ENCODE measurements at regions not wholly inside any gene's neighbourhood (a gene's known extent, or its start where the extent isn't known, plus 50 kb on each side); places are given as distances from the start of the nearest gene placed in this dataset.

- no peak for DNase-seq
Measured at GRCh38 chr7:25638590-25639244, 410.4 kb upstream of the NPVF start.

- DNase-seq = no peak
Measured at GRCh38 chr7:25642849-25643248, 414.6 kb upstream of the NPVF start.

DNA sequence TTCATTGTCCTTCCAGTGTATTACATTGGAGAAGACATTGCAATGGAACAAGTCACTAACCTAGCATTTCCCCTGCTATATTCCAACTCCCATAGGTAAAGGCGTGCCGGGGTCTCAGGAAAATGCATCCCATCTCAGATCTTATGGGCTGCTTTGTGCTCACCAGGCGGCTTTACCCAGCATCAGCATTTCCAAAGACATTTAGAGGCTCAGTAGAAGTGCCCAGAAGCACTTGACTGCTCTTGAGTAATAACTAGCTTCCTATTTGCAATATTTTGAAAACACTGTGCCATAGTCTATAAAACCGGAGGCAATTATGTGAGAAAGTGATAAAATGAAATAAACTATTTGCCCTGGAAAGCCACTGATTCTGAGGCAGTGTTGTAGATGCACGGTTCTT, 415.0 kb upstream of the NPVF start:
- DNase-seq = no peak

- no peak for DNase-seq
Measured at GRCh38 chr7:25643770-25644394, 415.6 kb upstream of the NPVF start.

GRCh38 chr7:25646726-25647413, 418.6 kb upstream of the NPVF start:
- DNase-seq = no peak

- no peak for DNase-seq
Measured at GRCh38 chr7:25647872-25648271, 419.6 kb upstream of the NPVF start.

DNA sequence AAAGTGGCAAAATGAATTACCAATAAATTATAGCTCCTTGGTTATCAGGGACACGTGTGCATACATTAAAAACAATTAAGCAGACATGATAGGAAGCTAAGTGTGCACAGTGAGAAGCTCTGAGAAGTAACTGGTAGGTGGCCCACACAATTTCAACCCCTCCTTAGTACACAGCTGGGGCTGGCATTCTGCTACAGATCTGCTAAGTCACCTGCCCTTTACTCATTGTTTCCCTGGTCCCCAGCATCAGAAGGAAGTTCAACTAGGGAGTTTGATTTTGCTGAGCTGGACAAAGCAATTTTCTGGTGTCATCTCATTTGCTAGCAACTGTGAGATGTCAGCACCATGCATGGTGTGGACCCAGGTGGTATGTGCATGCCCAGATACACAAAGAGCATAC, 424.1 kb upstream of the NPVF start:
- no peak for DNase-seq

DNA sequence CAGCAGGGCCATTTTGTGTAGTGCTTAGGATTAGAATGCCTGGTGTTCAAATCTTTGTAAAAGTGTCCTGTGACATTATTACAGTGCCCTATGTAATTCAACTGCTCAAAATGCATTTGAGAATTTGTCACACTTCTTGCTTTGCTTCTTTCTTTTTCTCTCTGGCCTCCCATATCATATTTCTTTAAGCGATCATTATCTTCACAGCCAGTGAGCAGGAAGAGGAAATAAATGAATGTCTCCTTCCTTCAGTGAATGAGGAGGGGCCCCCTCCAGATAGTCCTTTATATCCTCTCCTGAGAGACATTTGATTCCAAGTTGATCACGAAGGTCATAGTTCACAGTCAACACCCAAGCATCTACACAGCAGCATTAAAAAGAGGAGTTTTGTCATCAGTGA, 425.1 kb upstream of the NPVF start:
- no peak for DNase-seq

- DNase-seq = no peak
Measured at GRCh38 chr7:25656071-25656470, 427.8 kb upstream of the NPVF start.

DNA sequence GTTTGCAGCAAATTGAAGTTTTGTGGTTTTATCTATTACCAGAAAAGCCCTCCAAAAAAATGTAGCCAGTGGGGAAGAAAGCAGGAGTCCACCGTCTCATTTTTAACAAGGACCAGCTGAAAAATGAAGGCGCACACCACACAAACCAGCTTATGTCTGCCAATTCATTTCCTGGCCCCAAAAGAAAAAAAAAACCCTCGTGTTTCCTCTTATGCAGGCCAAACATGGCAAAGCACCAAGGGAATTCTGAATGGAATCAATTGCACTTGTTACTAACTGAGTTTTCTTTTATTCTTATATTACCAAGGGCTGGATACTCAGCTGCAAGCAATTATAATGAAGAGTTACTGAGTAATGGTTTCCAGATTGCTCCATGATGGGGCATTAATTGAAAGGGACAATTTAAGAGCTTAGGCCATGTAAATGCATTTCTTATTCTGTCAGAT, 428.3 kb upstream of the NPVF start:
- no peak for DNase-seq

- no peak for DNase-seq
Measured at GRCh38 chr7:25658375-25658774, 430.1 kb upstream of the NPVF start.

DNA sequence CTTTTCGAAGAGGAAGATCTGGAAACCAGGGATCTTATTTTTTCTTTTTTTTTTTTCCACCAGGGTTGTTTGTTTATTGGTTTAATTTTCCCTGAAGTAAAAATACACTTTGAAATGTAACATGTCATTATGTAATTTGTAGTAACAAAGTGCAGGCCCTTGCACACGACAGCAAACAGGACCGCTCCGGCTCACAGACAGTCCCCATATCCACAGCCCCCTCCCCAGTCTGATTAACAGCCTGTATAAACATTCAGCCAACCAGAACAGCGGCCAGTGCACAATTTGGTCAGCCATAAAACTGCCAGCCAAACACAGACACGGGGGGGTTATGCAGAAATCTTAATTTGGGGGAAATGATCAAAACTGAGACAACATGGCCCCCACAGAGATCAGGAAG, 431.6 kb upstream of the NPVF start:
- DNase-seq = no peak

DNA sequence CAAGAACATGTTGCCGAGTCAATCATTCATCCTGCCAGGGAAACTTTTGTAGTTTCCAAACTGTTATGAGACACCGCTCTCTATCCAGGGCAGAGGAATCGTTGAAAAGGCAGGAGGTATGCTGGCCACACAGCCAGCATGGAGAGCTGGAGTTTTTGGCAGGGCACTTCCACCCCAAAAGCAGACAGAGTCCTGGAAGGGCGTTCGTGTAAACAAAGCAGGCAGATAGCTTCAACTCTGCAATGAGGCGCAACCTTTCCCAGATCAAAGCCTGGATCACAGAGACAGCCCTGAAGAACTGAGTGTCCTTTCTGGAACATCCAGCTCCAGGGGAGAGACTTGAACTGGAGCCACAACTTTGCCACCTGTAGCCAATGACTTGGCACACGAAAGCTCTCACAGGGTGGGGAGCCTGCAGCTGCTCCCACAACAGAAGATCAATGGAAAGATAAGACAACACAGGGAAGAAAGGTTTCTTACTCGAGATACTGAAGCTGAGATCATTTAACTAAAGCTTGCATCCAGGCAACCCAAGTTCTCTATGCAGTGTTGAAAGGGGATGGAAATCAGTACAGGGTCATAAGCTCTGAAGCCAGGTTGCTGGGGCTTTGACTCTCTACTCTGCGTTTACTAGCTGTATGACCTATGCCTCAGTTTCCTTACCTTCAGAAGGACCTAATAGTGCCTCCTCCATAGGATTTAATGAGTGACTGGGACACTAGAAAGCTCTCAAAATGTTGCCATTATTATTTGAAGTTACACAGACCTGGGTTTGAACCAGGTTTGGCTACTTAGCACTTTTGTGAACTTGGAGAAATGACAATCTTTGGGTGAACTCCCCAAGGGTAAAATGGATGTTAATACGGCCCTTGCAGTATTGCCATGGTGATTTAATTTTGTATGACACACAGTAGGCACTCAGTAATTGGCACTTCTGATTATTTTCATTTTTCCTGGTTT, 434.8 kb upstream of the NPVF start:
- no peak for DNase-seq

- no peak for DNase-seq
Measured at GRCh38 chr7:25663877-25664276, 435.6 kb upstream of the NPVF start.

GRCh38 chr7:25664593-25664992, 436.3 kb upstream of the NPVF start:
- no peak for DNase-seq

DNA sequence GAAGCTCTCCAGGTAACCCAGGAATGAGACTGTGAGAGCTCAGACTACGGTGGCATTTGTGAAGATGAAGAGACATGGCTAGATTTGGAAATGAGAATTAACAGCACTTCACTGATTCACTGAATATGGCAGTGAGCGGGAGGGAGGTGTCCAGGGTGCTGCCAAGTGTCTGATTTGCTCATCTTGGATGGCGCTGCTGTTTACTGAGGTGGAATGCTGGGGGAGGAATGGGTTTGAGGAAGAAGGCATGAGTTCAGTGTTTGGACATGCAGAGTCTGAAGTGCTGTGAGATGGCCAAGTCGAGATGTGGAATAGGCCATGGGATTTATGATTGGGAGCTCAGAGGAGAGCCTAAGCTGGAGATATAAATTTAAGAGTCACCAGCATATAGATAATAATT, 437.1 kb upstream of the NPVF start:
- DNase-seq = no peak

- DNase-seq = no peak
Measured at GRCh38 chr7:25665903-25666670, 437.8 kb upstream of the NPVF start.

GRCh38 chr7:25666671-25667060, 438.4 kb upstream of the NPVF start:
- no peak for DNase-seq

DNA sequence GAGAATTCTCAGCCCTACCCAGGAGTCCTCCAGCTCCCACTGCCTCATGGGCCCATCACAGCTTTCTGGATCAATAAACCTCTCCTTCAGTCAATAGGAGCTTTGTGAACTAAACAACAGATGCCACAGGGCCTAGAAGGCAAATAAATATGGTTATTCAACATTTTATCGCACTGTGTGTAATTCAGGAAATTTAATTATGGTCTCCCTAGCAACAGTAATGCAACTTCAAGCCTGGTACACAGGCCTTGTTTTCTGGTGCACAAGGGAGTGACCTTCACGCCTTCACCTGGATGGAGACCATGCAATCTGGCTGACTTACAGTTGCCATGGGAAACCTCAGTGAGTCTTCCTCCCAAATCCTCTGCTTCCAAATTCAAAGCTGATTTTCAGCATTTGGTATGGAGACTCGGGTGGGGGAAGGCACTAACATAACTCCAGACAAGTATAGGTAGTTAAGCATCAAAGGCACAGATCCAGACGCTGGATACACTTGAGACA, 441.0 kb upstream of the NPVF start:
- no peak for DNase-seq

DNA sequence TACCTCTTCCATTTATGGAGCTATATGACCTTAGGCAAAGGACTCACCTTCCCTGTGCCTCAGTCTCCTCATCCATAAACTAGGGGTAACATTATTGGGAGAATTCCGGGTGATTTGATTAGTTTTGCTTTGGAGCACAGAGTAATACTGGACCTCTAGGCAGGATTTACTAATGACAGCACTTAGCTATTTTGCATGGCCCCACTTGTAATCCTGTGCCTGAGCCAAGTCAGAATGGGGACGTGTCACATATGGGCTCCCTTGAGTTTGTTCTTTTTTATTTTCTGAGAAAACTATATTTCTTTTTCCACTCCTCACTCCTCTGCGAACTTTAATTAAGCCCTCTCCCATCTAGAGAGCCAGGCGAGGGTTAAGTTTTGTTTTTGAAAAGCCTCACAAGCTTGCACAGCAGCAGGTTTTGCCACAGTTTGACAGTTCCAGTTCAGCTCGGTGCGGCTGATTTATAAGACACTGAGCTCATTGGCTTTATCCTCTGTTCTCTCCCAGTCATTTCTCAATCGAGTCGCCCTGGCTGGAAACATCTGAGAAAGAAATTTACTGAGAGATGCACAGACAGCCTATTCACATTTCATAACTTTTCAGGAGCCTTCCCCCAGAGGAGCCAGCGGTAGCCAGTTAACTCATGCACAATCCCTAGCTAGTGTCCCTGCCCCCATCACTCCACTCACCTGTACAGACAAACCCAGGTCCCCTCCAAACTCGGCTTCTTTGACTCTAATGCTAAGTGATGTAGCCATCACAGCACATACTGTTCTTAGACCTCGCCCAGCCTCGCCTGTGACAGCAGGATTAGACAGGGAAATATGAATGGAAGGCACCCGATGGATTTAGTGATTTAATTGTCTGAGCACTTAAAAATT, 441.9 kb upstream of the NPVF start:
- no peak for DNase-seq

- no peak for DNase-seq
Measured at GRCh38 chr7:25671111-25671510, 442.8 kb upstream of the NPVF start.

Measured in NCI-H774 (cell line).